OCI-LY3 (cell line): ENCODE measurements at regions not wholly inside any gene's neighbourhood (a gene's known extent, or its start where the extent isn't known, plus 50 kb on each side); places are given as distances from the start of the nearest gene placed in this dataset.

Experiments
- EZH2phosphoT487 ChIP-seq: fragments of 200-600 bp; shearing (Covaris generic); IDR thresholded peaks from 2 replicates; pipeline ENCODE4 v1.6.1; 2018; ENCODE audit warnings: antibody characterized with exemption, mixed run types, low read depth
- TF ChIP-seq, protein P1 (sequence below): fragments of 200-600, 300-600 bp; sonication (generic); IDR thresholded peaks from 2 replicates; pipeline ENCODE4 v1.5.1; 2014; ENCODE audit warnings: antibody characterized with exemption, low read length, low read depth

DNA sequence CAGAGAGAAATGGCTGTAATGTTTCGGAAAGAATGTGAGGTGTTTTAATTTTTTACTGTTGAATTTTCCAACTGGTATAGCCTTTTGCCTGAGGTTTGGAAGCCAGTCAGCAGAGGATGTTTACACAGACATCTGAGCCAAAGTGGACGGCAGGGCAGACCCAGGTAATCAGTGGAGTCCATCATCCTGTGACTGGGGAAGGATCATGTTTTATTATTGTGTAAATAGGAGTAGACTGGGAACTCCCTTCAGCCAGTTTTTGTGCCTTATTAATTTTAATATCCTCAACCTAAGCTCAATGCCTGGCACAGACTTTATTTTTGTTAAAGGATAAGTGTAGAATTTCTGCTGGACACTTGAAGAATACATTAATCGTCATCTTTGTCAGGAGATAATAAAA is 142.0 kb upstream of the GAREM1 start:
- TF ChIP-seq, protein P1, sequence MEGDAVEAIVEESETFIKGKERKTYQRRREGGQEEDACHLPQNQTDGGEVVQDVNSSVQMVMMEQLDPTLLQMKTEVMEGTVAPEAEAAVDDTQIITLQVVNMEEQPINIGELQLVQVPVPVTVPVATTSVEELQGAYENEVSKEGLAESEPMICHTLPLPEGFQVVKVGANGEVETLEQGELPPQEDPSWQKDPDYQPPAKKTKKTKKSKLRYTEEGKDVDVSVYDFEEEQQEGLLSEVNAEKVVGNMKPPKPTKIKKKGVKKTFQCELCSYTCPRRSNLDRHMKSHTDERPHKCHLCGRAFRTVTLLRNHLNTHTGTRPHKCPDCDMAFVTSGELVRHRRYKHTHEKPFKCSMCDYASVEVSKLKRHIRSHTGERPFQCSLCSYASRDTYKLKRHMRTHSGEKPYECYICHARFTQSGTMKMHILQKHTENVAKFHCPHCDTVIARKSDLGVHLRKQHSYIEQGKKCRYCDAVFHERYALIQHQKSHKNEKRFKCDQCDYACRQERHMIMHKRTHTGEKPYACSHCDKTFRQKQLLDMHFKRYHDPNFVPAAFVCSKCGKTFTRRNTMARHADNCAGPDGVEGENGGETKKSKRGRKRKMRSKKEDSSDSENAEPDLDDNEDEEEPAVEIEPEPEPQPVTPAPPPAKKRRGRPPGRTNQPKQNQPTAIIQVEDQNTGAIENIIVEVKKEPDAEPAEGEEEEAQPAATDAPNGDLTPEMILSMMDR, result no peak
- no peak for TF ChIP-seq EZH2phosphoT487
